NCI-H345 treated with DMSO at 0.1 percent for 48 hours (cell line): ENCODE measurements at regions not wholly inside any gene's neighbourhood (a gene's known extent, or its start where the extent isn't known, plus 50 kb on each side); places are given as distances from the start of the nearest gene placed in this dataset.
"Not testable (repeated sequence)": the region's sequence is repeated elsewhere in the genome, so short reads cannot be mapped to it uniquely, and the experiment has no call there.

Source experiments
- DNase-seq: peaks from one replicate; lab custom pipeline; 2025; ENCODE audit not compliant: unreplicated experiment; lab: John Stamatoyannopoulos, UW

- no peak for DNase-seq
Observed at GRCh38 chr5:2353211-2353610, 398.3 kb downstream of the IRX2 start.

GRCh38 chr5:2352101-2352861 is 399.2 kb downstream of the IRX2 start:
- no peak for DNase-seq

GRCh38 chr5:2349768-2350167 is 401.7 kb downstream of the IRX2 start:
- DNase-seq = not testable (repeated sequence)

- no peak for DNase-seq
Observed at GRCh38 chr5:2338686-2339085, 412.8 kb downstream of the IRX2 start.

- no peak for DNase-seq
Observed at GRCh38 chr5:2335733-2336515, 415.6 kb downstream of the IRX2 start.

GRCh38 chr5:2335125-2335732 is 416.2 kb downstream of the IRX2 start:
- no peak for DNase-seq

GRCh38 chr5:2334719-2335118 is 416.8 kb downstream of the IRX2 start:
- DNase-seq = no peak

- no peak for DNase-seq
Observed at GRCh38 chr5:2333291-2333690, 418.2 kb downstream of the IRX2 start.

GRCh38 chr5:2332521-2332920 is 419.0 kb downstream of the IRX2 start:
- no peak for DNase-seq

- DNase-seq = no peak
Observed at GRCh38 chr5:2330325-2331130, 420.9 kb downstream of the IRX2 start.

GRCh38 chr5:2329741-2330140 is 421.7 kb downstream of the IRX2 start:
- DNase-seq = no peak

- DNase-seq = no peak
Observed at GRCh38 chr5:2326601-2327000, 424.9 kb downstream of the IRX2 start.

- DNase-seq = no peak
Observed at GRCh38 chr5:2324788-2325187, 426.7 kb downstream of the IRX2 start.

GRCh38 chr5:2320611-2321010 is 430.9 kb downstream of the IRX2 start:
- DNase-seq = no peak

- DNase-seq = no peak
Observed at GRCh38 chr5:2317540-2317939, 433.9 kb downstream of the IRX2 start.

GRCh38 chr5:2311851-2312250 is 429.1 kb upstream of the IRX4 start:
- DNase-seq = no peak

GRCh38 chr5:2310946-2311345 is 428.2 kb upstream of the IRX4 start:
- no peak for DNase-seq

- DNase-seq = no peak
Observed at GRCh38 chr5:2307631-2308030, 424.9 kb upstream of the IRX4 start.

GRCh38 chr5:2306711-2307110 is 424.0 kb upstream of the IRX4 start:
- no peak for DNase-seq

- no peak for DNase-seq
Observed at GRCh38 chr5:2303431-2304100, 420.8 kb upstream of the IRX4 start.

- DNase-seq = no peak
Observed at GRCh38 chr5:2302169-2302568, 419.4 kb upstream of the IRX4 start.
